Stimulated activated CD4-positive, alpha-beta T cell treated with anti-CD3 and anti-CD28 coated beads, TNF-alpha, amount 100 ng/mL, for 24 hours (primary cell): ENCODE measurements at regions not wholly inside any gene's neighbourhood (a gene's known extent, or its start where the extent isn't known, plus 50 kb on each side); places are given as distances from the start of the nearest gene placed in this dataset.

Source experiments
- DNase-seq, 3 experiments: peaks; one replicate each; pipeline ENCODE4 v3.0.0-alpha.2; 2020; ENCODE audit warnings: low read depth in 3 of 3

- no peak for DNase-seq
Observed at GRCh38 chr13:97135883-97136282, 86.2 kb upstream of the MBNL2 start.

- no peak for DNase-seq
Observed at GRCh38 chr13:97136418-97136817, 85.7 kb upstream of the MBNL2 start.

- DNase-seq = no peak
Observed at GRCh38 chr13:97139691-97140090, 82.4 kb upstream of the MBNL2 start.

GRCh38 chr13:97140131-97140530 lies 82.0 kb upstream of the MBNL2 start:
- DNase-seq = no peak

DNA sequence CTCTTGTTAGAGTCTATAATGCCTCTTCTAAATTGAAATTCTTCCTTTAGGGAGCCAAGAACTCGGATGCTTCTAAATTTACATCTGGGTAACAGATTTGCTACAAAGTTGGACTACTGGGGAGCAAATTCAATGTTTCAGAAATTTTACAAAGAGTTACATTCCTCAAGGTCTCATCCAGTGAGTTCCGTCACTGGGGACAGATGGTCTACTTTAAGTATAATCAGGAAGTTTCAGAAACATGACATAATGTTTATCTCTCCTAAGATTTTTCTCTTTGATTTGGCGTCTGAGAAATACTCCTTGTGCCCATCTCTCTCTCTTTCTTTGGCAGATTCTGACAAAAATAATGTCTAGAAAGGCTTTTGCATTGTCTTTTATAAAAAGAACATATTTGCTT lies 81.5 kb upstream of the MBNL2 start:
- no peak for DNase-seq

DNA sequence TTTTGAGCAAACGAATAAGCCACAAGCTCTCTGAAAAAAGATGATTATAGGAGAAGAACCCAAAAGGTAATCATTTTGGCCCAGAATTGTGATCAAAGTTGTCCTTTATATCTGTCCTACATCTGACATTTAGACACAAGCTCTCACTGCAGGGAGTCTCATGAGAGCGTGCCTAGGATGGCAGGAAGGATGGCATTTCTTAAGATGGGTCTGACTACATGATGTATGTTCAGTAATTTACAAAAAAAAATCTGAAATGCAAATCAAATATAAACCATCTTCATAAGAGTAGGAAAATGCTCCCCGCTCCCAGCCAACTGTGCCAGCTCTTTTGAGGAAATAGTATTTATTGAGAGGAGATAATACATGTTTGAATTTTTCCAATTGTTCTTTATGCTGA lies 81.0 kb upstream of the MBNL2 start:
- DNase-seq = no peak

GRCh38 chr13:97141564-97142005 lies 80.5 kb upstream of the MBNL2 start:
- no peak for DNase-seq

DNA sequence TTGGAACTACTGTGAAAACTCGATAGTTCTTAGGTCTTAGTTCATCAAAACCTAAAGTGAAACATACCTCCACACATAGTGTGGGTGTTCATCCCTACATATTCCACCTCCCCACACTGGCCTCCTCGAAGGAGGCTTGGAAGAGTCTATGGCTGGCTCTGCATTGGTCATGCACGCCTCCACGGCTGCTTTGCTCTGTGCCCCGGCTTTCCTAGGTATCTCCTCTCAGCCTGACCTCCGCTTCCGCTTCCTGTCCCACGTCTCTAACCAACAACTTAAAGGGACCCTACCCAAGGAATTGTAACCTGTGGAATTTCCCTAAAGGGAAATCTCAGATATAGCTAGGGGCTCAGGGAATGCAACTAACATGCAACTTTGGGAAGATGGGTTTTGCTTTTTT lies 79.7 kb upstream of the MBNL2 start:
- DNase-seq = no peak

DNA sequence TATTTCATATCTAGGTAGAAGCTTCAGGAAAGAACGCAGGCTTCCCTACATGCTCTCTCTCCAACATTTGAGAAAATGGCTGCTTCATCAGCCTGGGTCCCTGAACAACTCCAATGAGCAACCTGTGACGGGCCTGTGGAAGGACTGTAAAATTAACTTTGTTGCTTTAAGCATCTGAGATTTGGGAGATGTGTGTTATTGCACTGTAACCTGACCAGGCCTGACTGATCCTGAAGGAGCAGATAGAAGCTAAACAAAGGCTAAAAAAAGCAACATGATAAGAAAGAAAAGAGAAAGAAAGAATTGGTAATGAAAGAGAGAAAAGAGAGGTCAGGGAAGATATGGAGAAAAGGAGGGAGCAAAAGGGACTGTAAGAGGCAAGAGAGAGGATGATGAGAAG lies 77.1 kb upstream of the MBNL2 start:
- DNase-seq = no peak

GRCh38 chr13:97148894-97149293 lies 73.2 kb upstream of the MBNL2 start:
- DNase-seq = no peak

DNA sequence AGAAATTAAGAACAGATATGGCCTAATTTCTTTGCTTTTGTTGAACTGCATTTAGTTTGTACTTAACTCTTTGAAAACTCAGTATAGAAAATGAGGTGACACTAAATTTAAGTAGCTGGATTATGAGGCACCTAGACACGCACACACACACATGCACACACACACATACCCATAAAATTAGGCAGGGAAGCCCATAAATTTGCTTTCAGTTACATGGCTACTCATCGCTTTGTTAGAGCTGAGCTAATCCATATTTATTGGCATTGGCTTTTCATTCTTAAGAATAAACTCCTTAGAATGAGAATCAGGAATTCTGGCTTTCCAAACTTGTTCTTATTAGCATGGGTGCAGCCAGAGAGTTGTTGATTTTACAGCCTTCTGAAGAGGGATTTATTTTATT lies 61.7 kb upstream of the MBNL2 start:
- DNase-seq = no peak

DNA sequence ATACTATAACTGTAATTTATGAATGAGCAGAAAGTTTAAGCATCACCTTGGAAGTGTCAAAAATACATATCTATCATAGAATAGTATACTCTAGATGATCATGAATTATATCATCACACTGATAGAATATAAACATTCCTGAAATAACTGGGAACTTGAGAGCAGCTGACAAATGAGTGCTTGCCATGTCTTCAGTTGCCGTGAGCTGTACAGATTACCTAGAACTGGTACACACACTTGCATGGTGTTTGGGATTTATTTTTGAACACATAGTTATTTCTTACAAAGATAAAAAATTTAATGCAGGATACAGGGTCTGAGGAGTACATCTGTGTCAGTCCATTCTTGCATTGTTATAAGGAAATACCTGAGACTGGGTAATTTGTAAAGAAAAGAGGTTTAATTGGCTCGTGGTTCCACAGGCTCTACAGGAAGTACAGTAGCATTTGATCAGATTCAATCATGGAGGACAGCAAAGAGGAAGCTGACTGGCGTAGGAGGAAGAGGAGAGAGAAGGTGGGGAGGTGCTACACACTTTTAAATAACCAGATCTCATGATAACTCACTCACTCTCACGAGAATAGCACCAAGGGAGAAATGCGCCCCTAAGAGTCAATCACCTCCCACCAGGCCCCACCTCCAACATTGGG lies 60.4 kb upstream of the MBNL2 start:
- DNase-seq = no peak

DNA sequence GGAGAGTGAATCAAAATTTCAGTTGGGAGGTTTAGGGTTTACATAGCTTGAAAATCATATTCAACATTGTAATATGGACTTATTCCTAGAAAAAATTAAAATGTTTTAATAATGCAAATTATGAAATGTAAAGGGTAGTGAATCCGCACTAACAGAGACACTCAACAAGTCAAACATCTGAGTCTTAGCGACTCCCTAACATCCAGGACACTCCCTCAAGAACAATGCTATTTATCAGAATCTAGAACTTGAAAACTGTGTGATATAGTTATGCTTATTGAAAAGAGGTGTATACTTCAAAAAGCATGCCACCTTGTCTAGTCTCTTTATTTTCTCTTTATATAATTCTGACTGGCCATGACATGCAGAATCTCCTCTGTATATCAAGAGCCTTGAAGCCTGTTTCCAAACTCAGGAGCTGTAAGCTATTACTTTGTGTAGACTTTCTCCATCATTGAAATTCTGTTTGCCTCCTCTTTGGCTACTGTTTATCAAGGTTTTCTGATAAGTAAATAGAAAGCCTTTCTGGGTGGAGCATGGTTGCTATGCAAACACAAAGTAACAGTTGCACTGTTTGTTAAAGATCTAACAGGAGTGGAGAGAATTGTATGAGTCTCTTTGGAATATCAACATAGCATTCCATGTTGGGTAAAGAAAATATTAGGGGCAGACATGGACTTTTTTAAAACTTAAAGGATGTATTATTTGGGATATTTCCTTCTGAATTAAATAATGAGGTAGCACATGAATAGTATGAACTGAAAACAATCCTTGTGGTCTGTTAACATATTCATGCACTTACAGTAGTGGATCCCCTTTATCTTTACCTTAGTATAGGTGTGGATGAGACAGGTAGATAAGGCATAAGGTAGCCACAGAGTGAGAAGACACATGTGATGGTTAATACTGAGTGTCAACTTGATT lies 56.4 kb upstream of the MBNL2 start:
- DNase-seq = no peak

GRCh38 chr13:97171136-97171535 lies 51.0 kb upstream of the MBNL2 start:
- DNase-seq = no peak
